DND-41 (cell line): ENCODE measurements at regions not wholly inside any gene's neighbourhood (a gene's known extent, or its start where the extent isn't known, plus 50 kb on each side); places are given as distances from the start of the nearest gene placed in this dataset.

Experiments used
- ATAC-seq: fragments of 200-7000 bp; cut with Tn5 transposase; 3 replicates; pipeline ENCODE4 v1.9.1; 2021; ENCODE audit warnings: low read depth; ENCODE audit not compliant: insufficient read depth
- DNase-seq: peaks from one replicate; pipeline ENCODE4 v3.0.0-alpha.2; 2020
- H2AFZ ChIP-seq: 2 replicates; pipeline ENCODE4 v1.6.0; 2012; ENCODE audit warnings: low read depth, low read length
- H3K27ac ChIP-seq: 2 replicates; pipeline ENCODE4 v1.5.1; 2012; ENCODE audit warnings: low read length, inconsistent platforms
- H3K27me3 ChIP-seq: fragments of 200-600 bp; sonication (generic); 2 replicates; pipeline ENCODE4 v1.6.0; 2012; ENCODE audit warnings: low read length, mild to moderate bottlenecking, inconsistent platforms; ENCODE audit not compliant: insufficient read depth, poor library complexity
- H3K36me3 ChIP-seq: 2 replicates; pipeline ENCODE4 v1.5.1; 2012; ENCODE audit warnings: low read length, inconsistent platforms; ENCODE audit not compliant: insufficient read depth
- H3K4me1 ChIP-seq: 2 replicates; pipeline ENCODE4 v1.5.1; 2012; ENCODE audit warnings: mild to moderate bottlenecking, low read length; ENCODE audit not compliant: insufficient read depth
- H3K4me2 ChIP-seq: 2 replicates; pipeline ENCODE4 v1.6.0; 2012; ENCODE audit warnings: mild to moderate bottlenecking, moderate library complexity, low read length, inconsistent platforms; ENCODE audit not compliant: insufficient read depth
- H3K4me3 ChIP-seq, 2 experiments: fragments of 200-600 bp in 1 of 2; shearing (Covaris generic) in 1 of 2; 2 replicates each; pipeline ENCODE4 v1.5.1; 2012 to 2016; ENCODE audit warnings: inconsistent platforms in 2 of 2, low read length in 2 of 2, mild to moderate bottlenecking in 2 of 2, low read depth in 1 of 2, moderate library complexity in 1 of 2
- H3K79me2 ChIP-seq: 2 replicates; pipeline ENCODE4 v1.6.0; 2012; ENCODE audit warnings: low read length, inconsistent platforms; ENCODE audit not compliant: insufficient read depth
- H3K9ac ChIP-seq: 2 replicates; pipeline ENCODE4 v1.6.0; 2012; ENCODE audit warnings: low read depth, mild to moderate bottlenecking, inconsistent platforms, low read length, moderate library complexity
- H3K9me3 ChIP-seq: 2 replicates; pipeline ENCODE4 v1.5.1; 2012; ENCODE audit warnings: low read length, moderate library complexity, mild to moderate bottlenecking, inconsistent platforms; ENCODE audit not compliant: insufficient read depth, severe bottlenecking
- H4K20me1 ChIP-seq: 2 replicates; pipeline ENCODE4 v1.6.0; 2012; ENCODE audit warnings: low read length; ENCODE audit not compliant: insufficient read depth
- CTCF ChIP-seq: IDR thresholded peaks from 2 replicates; pipeline ENCODE4 v1.5.1; 2012; ENCODE audit warnings: borderline replicate concordance, low read length, moderate library complexity, mild to moderate bottlenecking; ENCODE audit not compliant: poor library complexity, severe bottlenecking; ENCODE audit errors: extremely low read depth
- EZH2 ChIP-seq: IDR thresholded peaks from 3 replicates; pipeline ENCODE4 v1.6.1; 2012; ENCODE audit warnings: borderline replicate concordance, low read depth, mild to moderate bottlenecking, moderate library complexity, low read length, inconsistent platforms; ENCODE audit not compliant: severe bottlenecking

GRCh38 chr1:79790950-79791349 lies 784.4 kb upstream of the ADGRL4 start:
- Histone ChIP-seq H3K4me2 (no peak overlapping the region), H3K9me3 (no peaks in the 10 kb centered on the region), H3K36me3 (no peaks in the 10 kb centered on the region), H3K4me3 (no peak overlapping the region), H3K9ac (no peak overlapping the region), H3K27ac (no peak overlapping the region), H3K79me2 (no peaks in the 10 kb centered on the region), H3K4me1 (no peaks in the 10 kb centered on the region), H2AFZ (no peak overlapping the region), H3K27me3 (no peaks in the 10 kb centered on the region), H4K20me1 (no peaks in the 10 kb centered on the region)
- no peak for TF ChIP-seq EZH2
- no peak for TF ChIP-seq CTCF
- ATAC-seq, result no peak
- no peak for DNase-seq

DNA sequence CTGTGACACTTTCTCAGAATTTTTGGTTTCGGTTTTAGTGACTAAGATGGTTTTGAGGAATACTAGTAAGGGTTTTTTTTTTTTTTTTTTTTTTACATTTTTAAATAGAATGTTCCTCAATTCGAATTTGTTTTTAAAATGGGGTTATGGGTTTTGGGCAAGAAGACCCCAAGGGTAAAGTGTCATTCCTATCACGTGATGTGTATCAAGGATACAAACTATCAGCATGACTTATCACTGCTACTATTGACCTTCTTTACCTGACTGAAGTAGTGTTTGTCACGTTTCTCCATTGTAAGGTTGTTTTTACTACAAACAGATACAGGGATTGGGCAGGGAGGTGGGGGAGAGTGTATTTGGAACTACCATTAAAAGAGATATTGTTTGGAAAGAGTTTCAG lies 781.1 kb upstream of the ADGRL4 start:
- Histone ChIP-seq H3K4me3 (no peak overlapping the region), H3K9ac (no peak overlapping the region), H3K4me2 (no peak overlapping the region), H3K36me3 (no peaks in the 10 kb centered on the region), H3K4me1 (no peaks in the 10 kb centered on the region), H3K79me2 (no peaks in the 10 kb centered on the region), H4K20me1 (no peaks in the 10 kb centered on the region), H2AFZ (no peak overlapping the region), H3K27me3 (no peaks in the 10 kb centered on the region), H3K9me3 (no peaks in the 10 kb centered on the region), H3K27ac (no peak overlapping the region)
- ATAC-seq, result no peak
- TF ChIP-seq CTCF (no peak), EZH2 (no peak)
- DNase-seq, result no peak

GRCh38 chr1:79785964-79786363 lies 779.4 kb upstream of the ADGRL4 start:
- H2AFZ ChIP-seq, result no peak overlapping the region
- DNase-seq (no peak), ATAC-seq (no peak)
- H3K4me3 ChIP-seq, result no peak overlapping the region
- no peak overlapping the region for H3K4me2 ChIP-seq
- H4K20me1 ChIP-seq, result no peaks in the 10 kb centered on the region
- TF ChIP-seq CTCF (no peak), EZH2 (no peak)
- no peaks in the 10 kb centered on the region for H3K27me3 ChIP-seq
- H3K9me3 ChIP-seq, result no peaks in the 10 kb centered on the region
- H3K9ac ChIP-seq, result no peak overlapping the region
- H3K4me1 ChIP-seq, result no peaks in the 10 kb centered on the region
- H3K36me3 ChIP-seq, result no peaks in the 10 kb centered on the region
- H3K79me2 ChIP-seq, result no peaks in the 10 kb centered on the region
- no peak overlapping the region for H3K27ac ChIP-seq

DNA sequence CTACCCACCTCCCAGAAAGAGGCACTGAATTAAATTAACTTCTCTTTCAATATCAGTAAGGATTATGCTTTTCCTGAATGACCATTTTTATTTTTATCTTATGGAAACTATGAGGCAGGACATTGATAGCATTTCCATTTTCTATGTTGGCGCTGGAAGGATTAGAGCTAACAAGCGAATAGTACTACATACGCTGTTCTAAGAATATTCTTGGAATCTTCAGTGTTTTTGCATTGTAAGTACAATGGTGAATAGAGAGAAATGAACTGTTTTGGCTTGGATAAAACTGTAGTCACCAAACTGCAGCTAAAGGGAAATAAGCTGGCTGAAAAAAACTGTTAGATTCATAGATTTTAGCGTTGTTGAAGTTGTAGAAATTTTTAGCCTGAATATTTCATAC lies 779.0 kb upstream of the ADGRL4 start:
- H3K4me2 ChIP-seq, result no peak overlapping the region
- no peaks in the 10 kb centered on the region for H3K79me2 ChIP-seq
- TF ChIP-seq EZH2 (no peak), CTCF (no peak)
- no peak overlapping the region for H3K27ac ChIP-seq
- no peaks in the 10 kb centered on the region for H4K20me1 ChIP-seq
- DNase-seq (no peak), ATAC-seq (no peak)
- H3K27me3 ChIP-seq, result no peaks in the 10 kb centered on the region
- no peak overlapping the region for H3K4me3 ChIP-seq
- H3K9ac ChIP-seq, result no peak overlapping the region
- no peaks in the 10 kb centered on the region for H3K9me3 ChIP-seq
- no peak overlapping the region for H2AFZ ChIP-seq
- no peaks in the 10 kb centered on the region for H3K36me3 ChIP-seq
- H3K4me1 ChIP-seq, result no peaks in the 10 kb centered on the region
